ENCODE measurements at regions not wholly inside any gene's neighbourhood (a gene's known extent, or its start where the extent isn't known, plus 50 kb on each side); places are given as distances from the start of the nearest gene placed in this dataset.

GRCh38 chr10:130363899-130364445, 227.8 kb downstream of the GLRX3 start:
- Histone ChIP-seq H3K36me3 (ENCODE audit: control insufficient read depth in 2 of 3, insufficient read depth in 3 of 3, low read length in 3 of 3) (no peaks in the 10 kb centered on the region), H3K4me3 (ENCODE audit: low read length) (no peak overlapping the region), H3K27me3 (ENCODE audit: control insufficient read depth in 2 of 2, insufficient read depth in 2 of 2, low read length in 2 of 2) (no peaks in the 10 kb centered on the region), H3K9me3 (ENCODE audit: control insufficient read depth in 2 of 3, low read length in 3 of 3) (no peaks in the 10 kb centered on the region), H3K4me1 (ENCODE audit: control insufficient read depth in 2 of 2, insufficient read depth in 2 of 2, low read length in 2 of 2) (no peaks in the 10 kb centered on the region), H3K27ac (ENCODE audit: low read depth, low read length) (no peak overlapping the region)
- Mint-ChIP-seq H3K27ac (no peak overlapping the region), H3K36me3 (no peaks in the 10 kb centered on the region), H3K27me3 (peaks cover 0 to 10% (median 3%) of the 10 kb centered on the region in 5 donors), H3K4me1 (no peaks in the 10 kb centered on the region), H3K9me3 (peaks cover 0 to 10% (median 0%) of the 10 kb centered on the region in 11 donors), H3K4me3 (no peak overlapping the region)
- CTCF ChIA-PET: no interaction called here
- POLR2A ChIA-PET: no interaction called here
- ATAC-seq (no peak), DNase-seq (no peak)
- intact Hi-C loops (cut with micrococcal nuclease): no loop called here

DNA sequence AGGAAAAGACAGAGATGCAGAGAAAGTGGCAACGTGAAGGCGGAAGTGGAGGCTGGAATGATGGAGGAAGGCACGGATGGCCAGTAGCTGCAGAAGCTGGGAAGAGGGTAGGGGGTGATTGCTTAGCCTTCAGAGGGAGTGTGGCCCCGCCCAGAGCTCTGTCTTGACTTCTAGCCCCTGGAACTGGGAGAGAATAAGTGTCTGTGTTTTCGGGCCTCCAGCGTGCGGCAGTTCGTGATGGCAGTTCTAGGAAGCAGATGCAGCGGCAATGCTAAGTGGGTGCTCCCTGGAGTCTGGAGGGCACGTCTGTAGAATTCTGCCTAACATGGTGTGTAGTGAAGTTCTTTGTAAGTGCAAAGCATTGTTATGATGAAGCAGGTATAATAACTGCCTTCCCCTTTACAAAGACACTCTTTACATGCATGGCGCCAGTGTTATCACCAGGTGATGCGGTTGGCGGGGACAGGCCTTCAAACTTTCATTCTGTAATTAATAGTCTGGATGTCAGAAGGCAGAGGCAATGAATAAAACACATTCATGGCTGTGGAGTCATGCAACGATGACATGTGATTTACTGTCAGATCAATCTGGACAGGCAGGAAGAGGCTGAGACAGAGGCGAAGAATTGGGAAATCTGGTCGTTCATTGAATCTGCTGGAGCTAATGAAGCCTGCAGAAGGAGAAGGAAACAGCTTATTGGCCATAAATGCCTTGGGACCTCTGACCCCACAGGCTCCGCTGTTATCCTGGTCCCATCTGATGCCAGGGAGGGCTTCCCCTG, 228.6 kb downstream of the GLRX3 start:
- POLR2A ChIA-PET: no interaction called here
- H3K27me3 Mint-ChIP-seq: peaks cover 0 to 5% (median 3%) of the 10 kb centered on the region in 5 donors
- no peak overlapping the region for H3K27ac ChIP-seq (ENCODE audit: low read depth, low read length)
- DNase-seq: no peak
- intact Hi-C loops (cut with micrococcal nuclease): no loop called here
- H3K4me3 Mint-ChIP-seq: no peak overlapping the region
- H3K9me3 ChIP-seq (ENCODE audit: control insufficient read depth in 2 of 3, low read length in 3 of 3): no peaks in the 10 kb centered on the region
- no peak overlapping the region for H3K4me3 ChIP-seq (ENCODE audit: low read length)
- no peaks in the 10 kb centered on the region for H3K4me1 ChIP-seq (ENCODE audit: control insufficient read depth in 2 of 2, insufficient read depth in 2 of 2, low read length in 2 of 2)
- no peak overlapping the region for H3K27ac Mint-ChIP-seq
- no peaks in the 10 kb centered on the region for H3K27me3 ChIP-seq (ENCODE audit: control insufficient read depth in 2 of 2, insufficient read depth in 2 of 2, low read length in 2 of 2)
- H3K9me3 Mint-ChIP-seq: peaks cover 0 to 10% (median 0%) of the 10 kb centered on the region in 11 donors
- no peaks in the 10 kb centered on the region for H3K4me1 Mint-ChIP-seq
- H3K36me3 Mint-ChIP-seq: no peaks in the 10 kb centered on the region
- ATAC-seq: no peak
- no peaks in the 10 kb centered on the region for H3K36me3 ChIP-seq (ENCODE audit: control insufficient read depth in 2 of 3, insufficient read depth in 3 of 3, low read length in 3 of 3)
- CTCF ChIA-PET: no interaction called here

DNA sequence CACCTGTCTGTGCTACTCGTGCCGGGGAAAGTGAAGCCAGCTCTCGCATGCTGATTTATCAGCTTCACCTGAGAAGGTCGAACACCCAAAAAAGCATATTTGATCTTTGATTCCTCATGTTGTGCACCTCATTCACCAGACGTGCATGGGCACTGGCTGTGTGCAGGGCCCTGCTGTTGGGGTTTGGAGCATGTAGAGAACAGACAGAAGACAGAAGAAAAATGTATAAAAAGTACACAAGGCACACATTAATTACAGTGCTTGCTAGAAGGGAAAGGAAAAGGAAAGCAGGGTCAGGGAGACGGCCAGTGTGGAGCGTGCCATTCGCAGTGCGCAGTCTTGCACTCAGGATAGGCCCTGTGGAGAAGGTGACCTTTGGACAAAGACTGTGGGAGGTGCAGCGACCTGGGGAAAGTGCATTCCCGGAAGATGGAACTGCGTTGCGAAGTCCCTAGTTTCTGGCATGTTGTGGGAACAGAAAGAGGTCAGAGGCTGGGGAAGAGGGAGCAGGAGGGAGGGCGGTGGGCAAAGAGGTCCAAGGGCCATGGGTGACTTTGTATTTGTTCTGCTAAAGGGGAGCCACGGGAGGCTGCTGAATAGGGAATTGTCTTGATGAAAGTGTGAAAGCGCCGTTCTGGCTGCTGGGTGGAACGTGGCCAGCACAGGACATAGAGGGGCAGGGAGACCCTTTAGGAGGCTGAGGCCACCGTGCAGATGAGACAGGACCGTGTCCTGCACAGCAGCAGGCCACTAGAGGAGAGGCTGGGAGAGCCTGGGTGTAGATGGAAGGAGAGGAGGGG, 232.8 kb downstream of the GLRX3 start:
- Histone ChIP-seq H3K4me1 (ENCODE audit: control insufficient read depth in 2 of 2, insufficient read depth in 2 of 2, low read length in 2 of 2) (no peaks in the 10 kb centered on the region), H3K27ac (ENCODE audit: low read depth, low read length) (no peak overlapping the region), H3K4me3 (ENCODE audit: low read length) (no peak overlapping the region), H3K36me3 (ENCODE audit: control insufficient read depth in 2 of 3, insufficient read depth in 3 of 3, low read length in 3 of 3) (no peaks in the 10 kb centered on the region), H3K9me3 (ENCODE audit: control insufficient read depth in 2 of 3, low read length in 3 of 3) (no peaks in the 10 kb centered on the region), H3K27me3 (ENCODE audit: control insufficient read depth in 2 of 2, insufficient read depth in 2 of 2, low read length in 2 of 2) (no peaks in the 10 kb centered on the region)
- intact Hi-C loops (cut with micrococcal nuclease): no loop called here
- Mint-ChIP-seq H3K27ac (no peak overlapping the region), H3K36me3 (no peaks in the 10 kb centered on the region), H3K4me3 (no peak overlapping the region), H3K4me1 (no peaks in the 10 kb centered on the region), H3K9me3 (peaks cover 0 to 10% (median 0%) of the 10 kb centered on the region in 11 donors), H3K27me3 (peaks cover 0 to 15% (median 4%) of the 10 kb centered on the region in 5 donors)
- DNase-seq: no peak
- CTCF ChIA-PET: no interaction called here
- POLR2A ChIA-PET: no interaction called here
- no peak for ATAC-seq

DNA sequence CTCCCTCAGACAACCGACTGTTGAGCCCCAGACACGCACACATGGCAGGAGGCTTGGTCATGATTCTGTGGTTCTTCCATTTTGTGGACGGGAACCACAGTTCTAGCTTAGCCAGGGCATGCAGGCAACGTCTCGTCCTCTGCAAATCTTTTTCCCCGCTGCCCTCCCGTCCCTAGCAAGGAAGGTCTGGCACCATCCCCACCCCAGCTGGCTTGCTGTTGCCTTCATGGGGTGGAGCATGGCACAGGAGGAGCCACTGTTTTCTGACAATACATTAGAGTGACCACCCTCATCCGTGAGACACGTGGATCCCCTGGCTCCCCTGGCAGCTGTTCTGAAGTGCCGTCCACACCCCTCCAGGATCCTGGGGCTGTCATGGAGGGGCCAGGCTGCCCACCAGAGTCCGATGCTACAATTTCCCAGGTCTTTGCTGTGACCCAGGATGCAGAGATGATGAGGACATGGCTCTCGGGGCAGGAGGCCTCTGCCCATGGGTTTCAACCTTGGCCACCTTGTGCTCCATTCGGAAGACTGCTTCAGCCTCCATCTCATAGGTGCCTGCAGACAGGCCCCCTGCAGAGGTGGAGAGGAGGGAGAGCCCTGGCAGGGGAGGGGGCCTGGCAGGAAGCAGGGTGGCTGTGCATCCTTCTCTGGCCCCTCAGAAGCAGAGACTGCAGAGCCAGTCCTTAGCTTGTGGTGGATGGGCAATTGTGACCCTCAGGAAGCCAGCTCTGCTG, 233.6 kb downstream of the GLRX3 start:
- Histone ChIP-seq H3K36me3 (ENCODE audit: control insufficient read depth in 2 of 3, insufficient read depth in 3 of 3, low read length in 3 of 3) (no peaks in the 10 kb centered on the region), H3K27ac (ENCODE audit: low read depth, low read length) (no peak overlapping the region), H3K27me3 (ENCODE audit: control insufficient read depth in 2 of 2, insufficient read depth in 2 of 2, low read length in 2 of 2) (no peaks in the 10 kb centered on the region), H3K4me3 (ENCODE audit: low read length) (no peak overlapping the region), H3K4me1 (ENCODE audit: control insufficient read depth in 2 of 2, insufficient read depth in 2 of 2, low read length in 2 of 2) (no peaks in the 10 kb centered on the region), H3K9me3 (ENCODE audit: control insufficient read depth in 2 of 3, low read length in 3 of 3) (no peaks in the 10 kb centered on the region)
- H3K9me3 Mint-ChIP-seq: peaks cover 0 to 4% (median 0%) of the 10 kb centered on the region in 11 donors
- no peaks in the 10 kb centered on the region for H3K36me3 Mint-ChIP-seq
- no peak overlapping the region for H3K27ac Mint-ChIP-seq
- H3K27me3 Mint-ChIP-seq: peaks cover 0 to 19% (median 0%) of the 10 kb centered on the region in 5 donors
- H3K4me1 Mint-ChIP-seq: no peaks in the 10 kb centered on the region
- intact Hi-C loops (cut with micrococcal nuclease): no loop called here
- ChIA-PET POLR2A (no interaction called here), CTCF (no interaction called here)
- H3K4me3 Mint-ChIP-seq: no peak overlapping the region
- ATAC-seq: no peak
- DNase-seq: no peak

DNA sequence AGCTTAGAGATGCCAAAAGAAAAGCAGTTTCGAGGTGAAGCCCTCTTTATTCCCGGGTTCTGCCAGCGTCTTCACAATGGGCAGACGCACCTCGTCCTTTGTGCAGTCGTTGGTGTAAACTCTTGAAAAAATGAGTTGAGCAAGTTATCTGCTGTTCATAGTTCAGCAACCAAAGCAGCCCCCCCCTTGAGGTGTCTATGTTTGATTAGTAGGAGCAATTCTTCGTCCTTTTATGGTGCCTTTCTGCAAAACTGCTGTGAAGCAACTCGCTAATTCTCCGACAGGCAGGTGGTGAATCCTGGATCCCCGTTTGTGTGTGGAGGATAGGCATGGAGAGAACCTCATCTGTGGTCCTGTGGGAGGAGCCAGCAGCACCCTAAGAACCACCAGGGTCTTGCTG, 234.5 kb downstream of the GLRX3 start:
- POLR2A ChIA-PET: no interaction called here
- H3K9me3 Mint-ChIP-seq: peaks cover 0 to 4% (median 0%) of the 10 kb centered on the region in 11 donors

GRCh38 chr10:130371156-130371555, 235.0 kb downstream of the GLRX3 start:
- Mint-ChIP-seq H3K9me3 (peaks cover 0 to 6% (median 0%) of the 10 kb centered on the region in 11 donors), H3K4me1 (no peaks in the 10 kb centered on the region), H3K36me3 (no peaks in the 10 kb centered on the region), H3K27ac (no peak overlapping the region), H3K27me3 (peaks cover 0 to 19% (median 0%) of the 10 kb centered on the region in 5 donors), H3K4me3 (no peak overlapping the region)
- no peak for DNase-seq
- no peak for ATAC-seq
- H3K27me3 ChIP-seq (ENCODE audit: control insufficient read depth in 2 of 2, insufficient read depth in 2 of 2, low read length in 2 of 2): no peaks in the 10 kb centered on the region
- H3K9me3 ChIP-seq (ENCODE audit: control insufficient read depth in 2 of 3, low read length in 3 of 3): no peaks in the 10 kb centered on the region
- no peak overlapping the region for H3K4me3 ChIP-seq (ENCODE audit: low read length)
- POLR2A ChIA-PET: no interaction called here
- no peaks in the 10 kb centered on the region for H3K4me1 ChIP-seq (ENCODE audit: control insufficient read depth in 2 of 2, insufficient read depth in 2 of 2, low read length in 2 of 2)
- CTCF ChIA-PET: no interaction called here
- no peaks in the 10 kb centered on the region for H3K36me3 ChIP-seq (ENCODE audit: control insufficient read depth in 2 of 3, insufficient read depth in 3 of 3, low read length in 3 of 3)
- intact Hi-C loops (cut with micrococcal nuclease): no loop called here
- H3K27ac ChIP-seq (ENCODE audit: low read depth, low read length): no peak overlapping the region

More for the DNA sequence above, 234.5 kb downstream of the GLRX3 start:
- DNase-seq (no peak), ATAC-seq (no peak)
- no peaks in the 10 kb centered on the region for H3K27me3 ChIP-seq (ENCODE audit: control insufficient read depth in 2 of 2, insufficient read depth in 2 of 2, low read length in 2 of 2)
- intact Hi-C loops (cut with micrococcal nuclease): no loop called here
- Mint-ChIP-seq H3K4me3 (no peak overlapping the region), H3K36me3 (no peaks in the 10 kb centered on the region), H3K27ac (no peak overlapping the region), H3K4me1 (no peaks in the 10 kb centered on the region), H3K27me3 (peaks cover 0 to 19% (median 0%) of the 10 kb centered on the region in 5 donors)
- no peak overlapping the region for H3K27ac ChIP-seq (ENCODE audit: low read depth, low read length)
- no peak overlapping the region for H3K4me3 ChIP-seq (ENCODE audit: low read length)
- H3K9me3 ChIP-seq (ENCODE audit: control insufficient read depth in 2 of 3, low read length in 3 of 3): no peaks in the 10 kb centered on the region
- CTCF ChIA-PET: no interaction called here
- H3K4me1 ChIP-seq (ENCODE audit: control insufficient read depth in 2 of 2, insufficient read depth in 2 of 2, low read length in 2 of 2): no peaks in the 10 kb centered on the region
- H3K36me3 ChIP-seq (ENCODE audit: control insufficient read depth in 2 of 3, insufficient read depth in 3 of 3, low read length in 3 of 3): no peaks in the 10 kb centered on the region
